HCT116 (cell line): ENCODE measurements at regions not wholly inside any gene's neighbourhood (a gene's known extent, or its start where the extent isn't known, plus 50 kb on each side); places are given as distances from the start of the nearest gene placed in this dataset.

Experiments used
- ATAC-seq: fragments of 200-7000 bp; cut with Tn5 transposase; 2 replicates; pipeline ENCODE4 v1.9.1; 2020; ENCODE audit warnings: mild to moderate bottlenecking, moderate library complexity
- BruUV-seq: library from RNA; stranded (reverse); fragments of 400-500 nt; replicated peaks from 2 replicates; lab custom pipeline; 2021; lab: Mats Ljungman, UMichigan
- CTCF ChIA-PET: fragments of 300-600 bp; sonication (Branson Sonifier 250); formaldehyde crosslinking; loops from one replicate; lab custom pipeline; 2021; ENCODE audit warnings: antibody characterized with exemption; lab: Charles Lee
- POLR2A ChIA-PET: fragments of 300-600, 350-600 bp; sonication (Branson Sonifier 250); formaldehyde crosslinking; loops from one replicate; lab custom pipeline; 2021; ENCODE audit warnings: antibody characterized with exemption; lab: Charles Lee
- RAD21 ChIA-PET, 2 experiments: fragments of 300-600 bp; sonication (Branson Sonifier 250); formaldehyde crosslinking; loops; one replicate each; lab custom pipeline; 2023; ENCODE audit warnings: low total read pairs in 2 of 2; ENCODE audit not compliant: uncharacterized antibody in 2 of 2, unreplicated experiment in 2 of 2, low non-redundant PET in 1 of 2; lab: Charles Lee
- DNase-seq: peaks from one replicate; pipeline ENCODE4 v3.0.0-alpha.2; 2010; ENCODE audit warnings: low read depth, low spot score
- H2AFZ ChIP-seq: fragments of 200-600 bp; shearing (Covaris generic), sonication (generic); 2 replicates; pipeline ENCODE4 v1.6.1; 2017; ENCODE audit warnings: low read depth, mixed run types, mixed read lengths, antibody characterized with exemption, low read length; ENCODE audit not compliant: poor library complexity, severe bottlenecking
- H3K27ac ChIP-seq: 2 replicates; pipeline ENCODE4 v1.5.1; 2012; ENCODE audit warnings: low read depth, low read length
- H3K27me3 ChIP-seq: fragments of 200-600 bp; sonication (generic); 2 replicates; pipeline ENCODE4 v1.6.1; 2016; ENCODE audit warnings: mixed run types, low read length, mixed read lengths; ENCODE audit not compliant: insufficient read depth
- H3K36me3 ChIP-seq, 2 experiments: fragments of 200-500 bp in 1 of 2; fragments of 200-600 bp in 1 of 2; sonication (Bioruptor generic) in 1 of 2; sonication (generic) in 1 of 2; 2 replicates each; pipeline versions ENCODE4 v1.5.1 to v1.6.1; 2014 to 2016; ENCODE audit warnings: low read length in 2 of 2, inconsistent platforms in 1 of 2, mixed read lengths in 1 of 2, mixed run types in 1 of 2; ENCODE audit not compliant: insufficient read depth in 2 of 2, control insufficient read depth in 1 of 2
- H3K4me1 ChIP-seq, 2 experiments: fragments of 200-600 bp in 1 of 2; sonication (generic) in 1 of 2; 2 replicates each; pipeline versions ENCODE4 v1.5.1 to v1.6.1; 2012 to 2017; ENCODE audit warnings: low read length in 2 of 2, inconsistent platforms in 1 of 2, mild to moderate bottlenecking in 1 of 2, mixed read lengths in 1 of 2, mixed run types in 1 of 2, moderate library complexity in 1 of 2; ENCODE audit not compliant: insufficient read depth in 2 of 2, control insufficient read depth in 1 of 2
- H3K4me2 ChIP-seq: fragments of 200-600 bp; sonication (generic); 2 replicates; pipeline ENCODE4 v1.6.1; 2017; ENCODE audit warnings: mixed run types, low read length, mixed read lengths
- H3K4me3 ChIP-seq, 2 experiments: fragments of 200-600 bp in 1 of 2; sonication (generic) in 1 of 2; replicated peaks in 1 of 2; 2 replicates each; pipeline ENCODE4 v1.5.1; 2011 to 2016; ENCODE audit warnings: low read length in 2 of 2, control low read depth in 1 of 2, low read depth in 1 of 2, mild to moderate bottlenecking in 1 of 2, mixed read lengths in 1 of 2, mixed run types in 1 of 2
- H3K79me2 ChIP-seq: fragments of 200-600 bp; sonication (generic); 2 replicates; pipeline ENCODE4 v1.6.1; 2017; ENCODE audit warnings: mild to moderate bottlenecking, mixed run types, low read length, moderate library complexity, mixed read lengths; ENCODE audit not compliant: insufficient read depth
- H3K9ac ChIP-seq: fragments of 200-600 bp; sonication (generic); 2 replicates; pipeline ENCODE4 v1.6.1; 2016; ENCODE audit warnings: low read length, mixed read lengths
- H3K9me2 ChIP-seq: fragments of 200-600 bp; sonication (generic), shearing (Covaris generic); 2 replicates; pipeline ENCODE4 v1.6.1; 2017; ENCODE audit warnings: mixed run types, mild to moderate bottlenecking, moderate library complexity; ENCODE audit not compliant: insufficient read depth
- H3K9me3 ChIP-seq, 2 experiments: fragments of 200-500 bp in 1 of 2; fragments of 200-600 bp in 1 of 2; sonication (Bioruptor generic) in 1 of 2; sonication (generic) in 1 of 2; 2 replicates each; pipeline ENCODE4 v1.6.1; 2014 to 2017; ENCODE audit warnings: low read length in 2 of 2, mixed read lengths in 2 of 2, inconsistent platforms in 1 of 2, low read depth in 1 of 2, mild to moderate bottlenecking in 1 of 2, mixed run types in 1 of 2, moderate library complexity in 1 of 2; ENCODE audit not compliant: control insufficient read depth in 1 of 2, insufficient read depth in 1 of 2
- H4K20me1 ChIP-seq: fragments of 200-600 bp; sonication (generic), shearing (Covaris generic); 2 replicates; pipeline ENCODE4 v1.6.1; 2017; ENCODE audit warnings: mixed run types, mild to moderate bottlenecking, moderate library complexity; ENCODE audit not compliant: insufficient read depth
- CBX3 ChIP-seq: IDR thresholded peaks from 2 replicates; pipeline ENCODE4 v1.6.1; 2012; ENCODE audit warnings: low read depth
- EGR1 ChIP-seq: IDR thresholded peaks from 2 replicates; pipeline ENCODE4 v1.6.1; 2012; ENCODE audit warnings: low read depth
- ELF1 ChIP-seq: IDR thresholded peaks from 2 replicates; pipeline ENCODE4 v1.6.1; 2012; ENCODE audit warnings: low read depth, borderline replicate concordance
- EZH2 ChIP-seq: fragments of 200-600 bp; sonication (generic); IDR thresholded peaks from 2 replicates; pipeline ENCODE4 v1.6.1; 2017; ENCODE audit warnings: antibody characterized with exemption, mixed run types
- RAD21 ChIP-seq: IDR thresholded peaks from 2 replicates; pipeline ENCODE4 v1.6.1; 2012; ENCODE audit warnings: low read depth, mild to moderate bottlenecking
- SIN3A ChIP-seq: IDR thresholded peaks from 2 replicates; pipeline ENCODE4 v1.6.1; 2012; ENCODE audit warnings: low read depth
- SP1 ChIP-seq: IDR thresholded peaks from 2 replicates; pipeline ENCODE4 v1.6.1; 2012; ENCODE audit warnings: low read depth
- SRF ChIP-seq: IDR thresholded peaks from 2 replicates; pipeline ENCODE4 v1.6.1; 2012; ENCODE audit warnings: low read depth
- YY1 ChIP-seq: IDR thresholded peaks from 2 replicates; pipeline ENCODE4 v1.6.1; 2011; ENCODE audit warnings: low read length, low read depth, moderate library complexity, mild to moderate bottlenecking; ENCODE audit not compliant: insufficient replicate concordance; ENCODE audit errors: extremely low read depth
- intact Hi-C: fragments of 100-400 bp; cut with micrococcal nuclease; formaldehyde crosslinking; loops from 2 replicates; pipeline ENCODE4 v1.10.0; 2022
- TF ChIP-seq, protein P1 (sequence below), 3 experiments: fragments of 200-600 bp in 1 of 3; sonication (generic) in 1 of 3; IDR thresholded peaks in 2 of 3; conservative IDR thresholded peaks in 1 of 3; 2 replicates each; pipeline ENCODE4 v1.5.1; 2012 to 2017; ENCODE audit warnings: low read depth in 2 of 3, low read length in 2 of 3, antibody characterized with exemption in 1 of 3, borderline replicate concordance in 1 of 3, control low read depth in 1 of 3, mild to moderate bottlenecking in 1 of 3, mixed read lengths in 1 of 3, mixed run types in 1 of 3, moderate library complexity in 1 of 3; ENCODE audit not compliant: insufficient read depth in 1 of 3

DNA sequence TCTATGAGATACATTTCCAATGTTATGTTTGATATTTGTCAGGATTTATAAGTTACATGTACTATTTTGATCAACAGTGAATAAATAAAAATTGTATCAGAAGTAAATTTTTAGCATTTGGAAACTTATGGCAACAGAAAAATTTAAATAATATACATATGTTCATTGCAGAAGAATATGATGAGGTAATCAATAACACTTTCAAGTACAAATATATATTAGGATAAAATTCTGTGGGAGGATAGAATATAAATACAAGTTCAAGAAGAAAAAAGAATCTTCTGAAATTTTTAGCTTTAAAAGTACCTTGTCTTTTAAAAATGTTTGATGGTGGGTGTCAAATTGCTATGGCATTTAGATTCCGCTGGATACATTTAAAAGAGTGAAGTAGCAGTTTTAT is 102.8 kb upstream of the MUCL1 start (continued):
- TF ChIP-seq, protein P1, sequence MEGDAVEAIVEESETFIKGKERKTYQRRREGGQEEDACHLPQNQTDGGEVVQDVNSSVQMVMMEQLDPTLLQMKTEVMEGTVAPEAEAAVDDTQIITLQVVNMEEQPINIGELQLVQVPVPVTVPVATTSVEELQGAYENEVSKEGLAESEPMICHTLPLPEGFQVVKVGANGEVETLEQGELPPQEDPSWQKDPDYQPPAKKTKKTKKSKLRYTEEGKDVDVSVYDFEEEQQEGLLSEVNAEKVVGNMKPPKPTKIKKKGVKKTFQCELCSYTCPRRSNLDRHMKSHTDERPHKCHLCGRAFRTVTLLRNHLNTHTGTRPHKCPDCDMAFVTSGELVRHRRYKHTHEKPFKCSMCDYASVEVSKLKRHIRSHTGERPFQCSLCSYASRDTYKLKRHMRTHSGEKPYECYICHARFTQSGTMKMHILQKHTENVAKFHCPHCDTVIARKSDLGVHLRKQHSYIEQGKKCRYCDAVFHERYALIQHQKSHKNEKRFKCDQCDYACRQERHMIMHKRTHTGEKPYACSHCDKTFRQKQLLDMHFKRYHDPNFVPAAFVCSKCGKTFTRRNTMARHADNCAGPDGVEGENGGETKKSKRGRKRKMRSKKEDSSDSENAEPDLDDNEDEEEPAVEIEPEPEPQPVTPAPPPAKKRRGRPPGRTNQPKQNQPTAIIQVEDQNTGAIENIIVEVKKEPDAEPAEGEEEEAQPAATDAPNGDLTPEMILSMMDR (IDR thresholded peaks at IDR 0.05 in 2 of 3, conservative IDR thresholded peaks at IDR 0.05 in 1 of 3; ENCODE audit: borderline replicate concordance in 1 of 3, insufficient read depth in 1 of 3, low read depth in 2 of 3, low read length in 2 of 3): no peak
- TF ChIP-seq YY1 (no peak), EZH2 (no peak), CBX3 (no peak), SP1 (no peak), ELF1 (no peak), SRF (no peak), EGR1 (no peak)
- TF ChIP-seq, all 23 proteins: peak for 0

DNA sequence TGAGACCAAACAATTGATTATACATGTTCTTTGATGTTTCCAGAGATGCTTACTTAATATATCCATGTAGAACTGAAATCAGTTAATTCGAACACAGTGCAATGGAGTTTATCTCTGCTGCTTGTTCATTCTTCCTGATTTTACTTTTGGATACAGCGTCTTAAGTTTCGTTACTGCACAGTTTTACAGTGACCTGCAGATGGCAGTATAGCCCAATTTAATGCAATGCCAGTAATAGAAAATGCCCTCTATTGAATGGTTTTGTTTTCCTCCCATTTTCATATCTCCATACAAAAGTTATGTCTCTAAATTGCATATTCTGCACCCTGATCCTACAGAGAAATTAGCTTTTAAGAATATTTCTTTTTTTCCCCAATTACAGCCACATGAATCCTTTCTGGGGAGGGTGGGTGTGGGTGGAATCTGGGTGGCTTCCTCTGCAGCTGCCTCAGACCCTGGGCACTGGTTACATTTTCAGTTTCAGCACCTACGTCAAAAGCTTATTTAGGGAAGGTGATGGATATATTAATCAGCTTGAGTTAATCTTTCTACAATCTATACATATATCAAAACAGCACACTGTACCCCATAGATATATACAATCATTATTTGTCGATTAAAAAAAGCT is 101.1 kb upstream of the DCD start:
- intact Hi-C loops: loop anchor here (1.0 to 5.0 kb wide), 3 partner anchors 47 to 209 kb away; partner anchors contain the start of gene MUCL1
- H3K4me3 ChIP-seq: no peak overlapping the region
- H3K4me2 ChIP-seq: peak overlapping the region; percentile 12; the same call in 1 of the 2 replicates
- ChIA-PET CTCF (interaction anchor here (0.8 to 4.0 kb wide), 13 partner anchors 10 to 989 kb away, joined by 3 to 35 read pairs (median 9); no protein-coding TSS in a partner anchor), POLR2A (no interaction called here), RAD21 (interaction anchor here (0.8 to 0.9 kb wide), 2 partner anchors 47 to 321 kb away, joined by 3 read pairs; no protein-coding TSS in a partner anchor)
- no peaks in the 10 kb centered on the region for H3K9me3 ChIP-seq
- TF ChIP-seq, protein P1 (IDR thresholded peaks at IDR 0.05 in 2 of 3, conservative IDR thresholded peaks at IDR 0.05 in 1 of 3; ENCODE audit: borderline replicate concordance in 1 of 3, insufficient read depth in 1 of 3, low read depth in 2 of 3, low read length in 2 of 3): peak; percentile 76 to 87 (median 83)
- TF ChIP-seq SIN3A: no peak
- TF ChIP-seq RAD21: peak; percentile 77
- H3K36me3 ChIP-seq: no peaks in the 10 kb centered on the region
- no TSS peak for BruUV-seq
- no peaks in the 10 kb centered on the region for H3K4me1 ChIP-seq
- DNase-seq (peak; percentile 37), ATAC-seq (peak; percentile 81)
- H4K20me1 ChIP-seq: no peaks in the 10 kb centered on the region
- no peak overlapping the region for H3K27ac ChIP-seq
- H3K9me2 ChIP-seq: no peaks in the 10 kb centered on the region
- H3K79me2 ChIP-seq: no peaks in the 10 kb centered on the region
- no peak overlapping the region for H3K9ac ChIP-seq
- no peak overlapping the region for H2AFZ ChIP-seq
- H3K27me3 ChIP-seq: peaks cover 42% of the 10 kb centered on the region
